Liver (tissue), 8 donors: ENCODE measurements at regions not wholly inside any gene's neighbourhood (a gene's known extent, or its start where the extent isn't known, plus 50 kb on each side); places are given as distances from the start of the nearest gene placed in this dataset.

Experiments used
- DNase-seq: peaks from one replicate; pipeline ENCODE4 v3.0.0-alpha.2; 2017; ENCODE audit warnings: low spot score
- H3K27ac ChIP-seq, 2 donors: one replicate each; pipeline ENCODE4 v1.7.0; 2013; ENCODE audit warnings: inconsistent platforms in 2 of 2, low read length in 2 of 2, control low read depth in 1 of 2, low read depth in 1 of 2, mild to moderate bottlenecking in 1 of 2
- H3K27me3 ChIP-seq, 4 donors: one replicate each; pipeline versions ENCODE4 v1.6.1 to v1.7.0; 2013; ENCODE audit warnings: low read length in 3 of 4, inconsistent platforms in 1 of 4, mild to moderate bottlenecking in 1 of 4, moderate library complexity in 1 of 4; ENCODE audit not compliant: control insufficient read depth in 4 of 4, insufficient read depth in 4 of 4
- H3K36me3 ChIP-seq, 4 donors: one replicate each; pipeline versions ENCODE4 v1.6.1 to v1.7.0; 2013; ENCODE audit warnings: low read length in 3 of 4, mild to moderate bottlenecking in 3 of 4, low read depth in 1 of 4, moderate library complexity in 1 of 4; ENCODE audit not compliant: control insufficient read depth in 4 of 4, insufficient read depth in 3 of 4
- H3K4me1 ChIP-seq, 4 donors: one replicate each; pipeline versions ENCODE4 v1.6.1 to v1.7.0; 2013; ENCODE audit warnings: low read length in 3 of 4, mild to moderate bottlenecking in 3 of 4, moderate library complexity in 1 of 4; ENCODE audit not compliant: control insufficient read depth in 4 of 4, insufficient read depth in 4 of 4
- H3K4me3 ChIP-seq, 3 donors: one replicate each; pipeline versions ENCODE4 v1.6.1 to v1.7.0; 2013; ENCODE audit warnings: low read length in 3 of 3, control low read depth in 1 of 3, low read depth in 1 of 3, mild to moderate bottlenecking in 1 of 3
- H3K9ac ChIP-seq, 2 donors: one replicate each; pipeline ENCODE4 v1.7.0; 2013; ENCODE audit warnings: low read length in 2 of 2, mild to moderate bottlenecking in 2 of 2, moderate library complexity in 2 of 2, control low read depth in 1 of 2, low read depth in 1 of 2
- H3K9me3 ChIP-seq, 4 donors: one replicate each; pipeline versions ENCODE4 v1.6.1 to v1.7.0; 2013; ENCODE audit warnings: low read length in 3 of 4; ENCODE audit not compliant: control insufficient read depth in 4 of 4
- ATF3 ChIP-seq: IDR thresholded peaks from 2 replicates; pipeline ENCODE4 v1.6.1; 2016; ENCODE audit warnings: antibody characterized with exemption
- CTCF ChIP-seq: fragments of 150-350 bp; IDR thresholded peaks from 2 replicates; pipeline ENCODE4 v1.5.1; 2017; ENCODE audit warnings: improper control_type of control experiment, low read depth, low read length; ENCODE audit not compliant: missing input control
- EGR1 ChIP-seq, 2 donors: IDR thresholded peaks; 2 replicates each; pipeline ENCODE4 v1.6.1; 2016 to 2018; ENCODE audit warnings: antibody characterized with exemption in 2 of 2, low read depth in 2 of 2
- FOXA1 ChIP-seq: IDR thresholded peaks from 2 replicates; pipeline ENCODE4 v1.6.1; 2016; ENCODE audit warnings: antibody characterized with exemption
- FOXA2 ChIP-seq: IDR thresholded peaks from 2 replicates; pipeline ENCODE4 v1.6.1; 2016; ENCODE audit warnings: antibody characterized with exemption
- GABPA ChIP-seq, 2 donors: IDR thresholded peaks in 1 of 2; conservative IDR thresholded peaks in 1 of 2; 2 replicates each; pipeline ENCODE4 v1.6.1; 2016; ENCODE audit warnings: antibody characterized with exemption in 2 of 2, mild to moderate bottlenecking in 1 of 2, moderate library complexity in 1 of 2
- HNF4A ChIP-seq, 2 donors: conservative IDR thresholded peaks; 2 replicates each; pipeline ENCODE4 v1.6.1; 2016; ENCODE audit warnings: antibody characterized with exemption in 2 of 2, mild to moderate bottlenecking in 2 of 2
- HNF4G ChIP-seq: IDR thresholded peaks from 2 replicates; pipeline ENCODE4 v1.6.1; 2016; ENCODE audit warnings: antibody characterized with exemption
- JUND ChIP-seq, 2 donors: IDR thresholded peaks; 2 replicates each; pipeline ENCODE4 v1.6.1; 2016; ENCODE audit warnings: antibody characterized with exemption in 2 of 2
- MAX ChIP-seq: IDR thresholded peaks from 2 replicates; pipeline ENCODE4 v1.6.1; 2016; ENCODE audit warnings: antibody characterized with exemption
- NR2F2 ChIP-seq: IDR thresholded peaks from 2 replicates; pipeline ENCODE4 v1.6.1; 2016; ENCODE audit warnings: antibody characterized with exemption
- RAD21 ChIP-seq, 2 donors: IDR thresholded peaks; 2 replicates each; pipeline ENCODE4 v1.6.1; 2016; ENCODE audit warnings: antibody characterized with exemption in 2 of 2, mild to moderate bottlenecking in 2 of 2
- REST ChIP-seq: IDR thresholded peaks from 2 replicates; pipeline ENCODE4 v1.6.1; 2016; ENCODE audit warnings: antibody characterized with exemption, mild to moderate bottlenecking
- RXRA ChIP-seq, 2 donors: IDR thresholded peaks; 2 replicates each; pipeline ENCODE4 v1.6.1; 2017 to 2018; ENCODE audit warnings: antibody characterized with exemption in 2 of 2, mild to moderate bottlenecking in 1 of 2
- SP1 ChIP-seq: IDR thresholded peaks from 2 replicates; pipeline ENCODE4 v1.6.1; 2018; ENCODE audit warnings: antibody characterized with exemption, mild to moderate bottlenecking
- TAF1 ChIP-seq: conservative IDR thresholded peaks from 2 replicates; pipeline ENCODE4 v1.6.1; 2016; ENCODE audit warnings: antibody characterized with exemption, mild to moderate bottlenecking
- YY1 ChIP-seq: IDR thresholded peaks from 2 replicates; pipeline ENCODE4 v1.6.1; 2016; ENCODE audit warnings: antibody characterized with exemption, mild to moderate bottlenecking
- ZBTB33 ChIP-seq: IDR thresholded peaks from 2 replicates; pipeline ENCODE4 v1.6.1; 2016; ENCODE audit warnings: antibody characterized with exemption
- WGBS: extraction: QIAGEN DNeasy Blood & Tissue Kit; methylation state at CpG from one replicate; pipeline ENCODE4 v1.1.7; 2013; 5-methylcytosine and 5-hydroxymethylcytosine counted together
- donor health status: healthy.
- donor health status: healthy.
- donor health status: healthy.
- donor health status: healthy.
- donor health status: healthy.

- Histone ChIP-seq H3K4me3 (no peak overlapping the region), H3K9ac (no peak overlapping the region), H3K4me1 (no peaks in the 10 kb centered on the region), H3K27me3 (peaks cover 0 to 4% (median 0%) of the 10 kb centered on the region in 4 donors), H3K27ac (no peak overlapping the region), H3K36me3 (no peaks in the 10 kb centered on the region), H3K9me3 (no peaks in the 10 kb centered on the region)
- no peak for TF ChIP-seq HNF4G
- TF ChIP-seq REST = no peak
- no peak for TF ChIP-seq HNF4A (conservative IDR thresholded peaks at IDR 0.05)
- TF ChIP-seq SP1 = no peak
- TF ChIP-seq YY1 = no peak
- no peak for TF ChIP-seq MAX
- no peak for TF ChIP-seq JUND (IDR thresholded peaks at IDR 0.05)
- TF ChIP-seq RAD21 (IDR thresholded peaks at IDR 0.05) = no peak
- no peak for TF ChIP-seq NR2F2
- DNase-seq = no peak
- 75% methylated on average over 1 of the region's 1 CpG for WGBS
These were observed 375.9 kb downstream of the RNF144B start for GRCh38 chr6:18763086-18763485.

- DNase-seq = no peak
- no peaks in the 10 kb centered on the region for H3K4me1 ChIP-seq
- H3K9ac ChIP-seq = no peak overlapping the region
- no peaks in the 10 kb centered on the region for H3K9me3 ChIP-seq
- TF ChIP-seq HNF4A (conservative IDR thresholded peaks at IDR 0.05) (no peak), FOXA1 (no peak), RAD21 (IDR thresholded peaks at IDR 0.05) (no peak), ZBTB33 (no peak), JUND (IDR thresholded peaks at IDR 0.05) (no peak), CTCF (no peak), TAF1 (no peak), NR2F2 (no peak), FOXA2 (no peak), GABPA (IDR thresholded peaks at IDR 0.05 in 1 of 2, conservative IDR thresholded peaks at IDR 0.05 in 1 of 2) (no peak), HNF4G (no peak), RXRA (IDR thresholded peaks at IDR 0.05) (no peak), EGR1 (IDR thresholded peaks at IDR 0.05; ENCODE audit: low read depth in 2 of 2) (no peak), REST (no peak), SP1 (no peak), ATF3 (no peak), MAX (no peak)
- no peak overlapping the region for H3K4me3 ChIP-seq
- WGBS = 52% methylated on average over 1 of the region's 1 CpG
- peaks cover 0 to 3% (median 0%) of the 10 kb centered on the region in 4 donors for H3K27me3 ChIP-seq
- H3K36me3 ChIP-seq = no peaks in the 10 kb centered on the region
- no peak overlapping the region for H3K27ac ChIP-seq
These were observed 397.6 kb downstream of the RNF144B start for GRCh38 chr6:18784794-18785193.
